ENCODE measurements at regions not wholly inside any gene's neighbourhood (a gene's known extent, or its start where the extent isn't known, plus 50 kb on each side); places are given as distances from the start of the nearest gene placed in this dataset.

DNA sequence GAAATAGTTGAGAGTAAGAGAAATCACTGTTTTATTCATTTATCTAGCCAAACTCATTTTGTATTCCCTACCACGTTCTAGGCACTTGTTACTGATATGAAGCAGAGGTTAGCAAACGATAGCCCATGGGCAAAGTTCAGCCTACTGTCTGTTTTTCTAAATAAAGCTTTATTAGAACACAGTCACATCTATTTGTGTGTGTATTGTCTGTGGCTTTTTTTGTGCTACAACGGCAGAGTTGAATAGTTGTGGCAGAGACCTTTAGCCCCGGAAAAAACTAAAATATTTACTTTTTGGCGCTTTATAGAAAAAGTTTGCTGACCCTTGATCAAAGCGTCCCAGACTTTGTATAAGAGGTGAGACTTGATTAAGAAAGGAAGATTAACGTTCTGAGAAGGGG lies 289.1 kb upstream of the CFAP20DC start:
- Histone ChIP-seq H3K36me3 (no peaks in the 10 kb centered on the region), H3K4me3 (no peak overlapping the region), H3K4me1 (replicated peaks) (no peaks in the 10 kb centered on the region), H3K27ac (no peak overlapping the region), H3K27me3 (replicated peaks; ENCODE audit: insufficient read depth) (no peaks in the 10 kb centered on the region), H3K9me3 (no peaks in the 10 kb centered on the region)
- no peak for TF ChIP-seq POLR2AphosphoS5 (IDR thresholded peaks at IDR 0.05)
- TF ChIP-seq POLR2A (IDR thresholded peaks at IDR 0.05): no peak
- no peak for TF ChIP-seq CTCF (IDR thresholded peaks at IDR 0.05)
- intact Hi-C loops (cut with DNase I): no loop called here
- DNase-seq (ENCODE audit: low spot score): no peak
- 77% methylated on average over 7 of the region's 7 CpGs for WGBS

DNA sequence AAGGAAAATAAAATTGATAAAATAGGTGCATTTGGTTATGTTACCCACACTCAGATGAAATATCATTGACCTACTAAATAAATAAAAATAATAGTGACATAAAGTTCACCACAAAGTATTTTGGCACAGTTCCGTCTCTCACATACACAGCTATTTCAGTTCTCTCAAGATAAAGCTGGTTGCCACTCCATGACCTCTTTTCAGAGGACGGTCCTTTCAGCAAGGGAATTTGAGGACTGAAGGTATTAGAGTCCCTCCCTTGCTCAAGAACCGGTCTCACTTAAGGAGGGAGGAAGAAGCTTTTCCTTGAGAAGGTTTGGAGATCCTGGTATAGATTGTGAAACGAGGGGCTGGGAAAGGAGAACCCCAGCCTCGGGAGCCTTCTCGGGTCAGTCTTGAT lies 285.5 kb upstream of the CFAP20DC start:
- no peak overlapping the region for H3K27ac ChIP-seq
- H3K4me1 ChIP-seq (replicated peaks): no peaks in the 10 kb centered on the region
- H3K36me3 ChIP-seq: no peaks in the 10 kb centered on the region
- H3K9me3 ChIP-seq: no peaks in the 10 kb centered on the region
- intact Hi-C loops (cut with DNase I): no loop called here
- H3K27me3 ChIP-seq (replicated peaks; ENCODE audit: insufficient read depth): no peaks in the 10 kb centered on the region
- no peak for DNase-seq (ENCODE audit: low spot score)
- TF ChIP-seq POLR2A (IDR thresholded peaks at IDR 0.05) (no peak), CTCF (IDR thresholded peaks at IDR 0.05) (no peak), POLR2AphosphoS5 (IDR thresholded peaks at IDR 0.05) (no peak)
- H3K4me3 ChIP-seq: no peak overlapping the region
- 75% methylated on average over 6 of the region's 6 CpGs for WGBS

GRCh38 chr3:59334585-59334984 lies 284.8 kb upstream of the CFAP20DC start:
- no peaks in the 10 kb centered on the region for H3K4me1 ChIP-seq (replicated peaks)
- no peaks in the 10 kb centered on the region for H3K36me3 ChIP-seq
- DNase-seq (ENCODE audit: low spot score): no peak
- no peaks in the 10 kb centered on the region for H3K27me3 ChIP-seq (replicated peaks; ENCODE audit: insufficient read depth)
- no peaks in the 10 kb centered on the region for H3K9me3 ChIP-seq
- no peak overlapping the region for H3K27ac ChIP-seq
- WGBS: 76% methylated on average over 2 of the region's 2 CpGs
- TF ChIP-seq CTCF (IDR thresholded peaks at IDR 0.05) (no peak), POLR2AphosphoS5 (IDR thresholded peaks at IDR 0.05) (no peak), POLR2A (IDR thresholded peaks at IDR 0.05) (no peak)
- intact Hi-C loops (cut with DNase I): no loop called here
- H3K4me3 ChIP-seq: no peak overlapping the region

DNA sequence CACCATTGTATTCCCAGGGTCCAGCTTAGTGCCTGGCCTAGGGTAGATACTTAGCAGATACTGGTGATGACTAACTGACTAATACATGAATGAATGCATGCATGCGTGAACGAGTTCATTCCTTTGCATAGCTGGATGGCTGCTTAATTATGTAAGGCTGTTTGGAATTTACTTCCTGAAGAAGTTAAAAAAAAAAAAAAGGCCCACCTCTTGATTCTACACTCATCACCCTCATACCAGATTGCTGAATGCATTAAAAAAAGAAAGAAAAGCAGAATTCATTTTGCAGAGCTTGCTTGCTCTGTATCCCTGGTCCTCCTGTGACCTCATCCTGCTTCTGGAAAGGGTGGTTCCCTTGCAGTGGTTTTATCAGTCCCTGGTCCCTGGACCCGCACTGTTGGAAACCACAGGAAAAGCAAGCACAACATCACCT lies 277.6 kb upstream of the CFAP20DC start:
- Histone ChIP-seq H3K27me3 (replicated peaks; ENCODE audit: insufficient read depth) (no peaks in the 10 kb centered on the region), H3K27ac (no peak overlapping the region), H3K4me1 (replicated peaks) (no peaks in the 10 kb centered on the region), H3K36me3 (no peaks in the 10 kb centered on the region), H3K9me3 (no peaks in the 10 kb centered on the region), H3K4me3 (no peak overlapping the region)
- 81% methylated on average over 3 of the region's 3 CpGs for WGBS
- intact Hi-C loops (cut with DNase I): no loop called here
- DNase-seq (ENCODE audit: low spot score): no peak
- TF ChIP-seq CTCF (IDR thresholded peaks at IDR 0.05) (no peak), POLR2A (IDR thresholded peaks at IDR 0.05) (no peak), POLR2AphosphoS5 (IDR thresholded peaks at IDR 0.05) (no peak)

DNA sequence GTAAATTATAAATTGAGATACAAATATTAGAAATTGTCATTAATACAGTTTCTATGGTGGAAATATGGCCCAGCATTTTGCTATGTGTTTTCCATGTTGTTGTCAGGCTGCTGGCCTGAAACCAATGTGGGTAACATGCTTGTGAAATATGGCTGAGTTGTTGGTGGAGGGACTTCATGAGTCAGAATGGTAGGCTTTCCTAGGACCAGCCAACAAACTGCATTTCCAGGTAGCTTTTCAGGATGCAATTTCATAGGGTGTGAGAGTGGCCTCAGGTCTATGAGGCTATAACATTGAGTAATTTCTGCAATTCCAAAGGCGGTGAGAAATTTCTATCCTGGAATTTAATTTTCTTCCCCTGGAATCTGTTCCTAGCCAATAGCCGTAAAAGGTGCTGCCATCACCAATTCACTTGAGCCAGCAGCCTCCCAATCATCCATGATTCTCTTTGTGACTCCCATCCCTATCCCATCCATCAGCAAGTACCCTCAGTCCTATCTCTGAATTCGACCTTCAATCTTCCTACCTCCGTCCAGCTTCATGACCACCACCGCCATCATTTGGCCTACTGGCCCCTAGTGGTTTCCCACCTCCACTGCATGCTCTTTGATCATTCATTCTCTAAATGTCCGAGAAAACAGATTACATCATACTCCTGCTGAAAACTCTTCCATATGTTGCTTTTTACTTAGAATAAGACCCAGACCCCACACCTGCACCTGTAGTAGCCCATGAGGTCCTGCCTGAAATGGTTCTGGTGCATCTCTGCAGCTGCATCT lies 276.6 kb upstream of the CFAP20DC start:
- Histone ChIP-seq H3K36me3 (no peaks in the 10 kb centered on the region), H3K4me1 (replicated peaks) (no peaks in the 10 kb centered on the region), H3K4me3 (no peak overlapping the region), H3K27ac (no peak overlapping the region), H3K27me3 (replicated peaks; ENCODE audit: insufficient read depth) (no peaks in the 10 kb centered on the region), H3K9me3 (no peaks in the 10 kb centered on the region)
- TF ChIP-seq POLR2AphosphoS5 (IDR thresholded peaks at IDR 0.05) (no peak), CTCF (IDR thresholded peaks at IDR 0.05) (no peak), POLR2A (IDR thresholded peaks at IDR 0.05) (no peak)
- WGBS: 93% methylated on average over 6 of the region's 6 CpGs
- intact Hi-C loops (cut with DNase I): no loop called here
- DNase-seq (ENCODE audit: low spot score): no peak
